Gastrocnemius medialis (tissue), 4 donors: ENCODE measurements at regions not wholly inside any gene's neighbourhood (a gene's known extent, or its start where the extent isn't known, plus 50 kb on each side); places are given as distances from the start of the nearest gene placed in this dataset.

Source experiments
- POLR2A ChIP-seq, 2 donors: fragments of 450-650 bp; IDR thresholded peaks; one replicate each; pipeline ENCODE4 v1.6.1; 2017; ENCODE audit warnings: antibody characterized with exemption in 2 of 2, mild to moderate bottlenecking in 2 of 2, moderate library complexity in 2 of 2
- TF ChIP-seq, protein P1 (sequence below), 5 experiments: fragments of 450-650 bp in 3 of 5; fragments of 200-600 bp in 2 of 5; sonication (generic) in 2 of 5; IDR thresholded peaks in 4 of 5; conservative IDR thresholded peaks in 1 of 5; 1 replicate in 4 of 5; 2 replicates in 1 of 5; pipeline ENCODE4 v1.5.1; 2016 to 2019; ENCODE audit warnings: antibody characterized with exemption in 5 of 5, mild to moderate bottlenecking in 3 of 5, moderate library complexity in 3 of 5

DNA sequence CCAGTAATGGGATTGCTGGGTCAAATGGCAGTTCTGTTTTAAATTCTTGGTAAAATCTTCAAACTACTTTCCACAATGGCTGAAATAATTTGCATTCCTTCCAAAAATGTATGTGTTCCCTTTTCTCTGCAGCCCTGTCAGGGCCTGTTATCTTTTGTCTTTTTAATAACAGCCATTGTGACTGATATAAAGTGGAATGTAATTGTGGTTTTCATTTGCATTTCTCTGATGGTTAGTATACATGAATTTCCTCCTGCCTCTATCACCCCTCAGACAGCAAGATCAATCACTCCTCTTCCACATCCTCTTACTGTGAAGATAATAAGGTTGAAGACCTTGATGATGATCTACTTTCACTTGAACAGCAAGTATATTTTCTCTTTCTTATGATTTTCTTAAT is 304.8 kb upstream of the FSIP2 start:
- TF ChIP-seq, protein P1, sequence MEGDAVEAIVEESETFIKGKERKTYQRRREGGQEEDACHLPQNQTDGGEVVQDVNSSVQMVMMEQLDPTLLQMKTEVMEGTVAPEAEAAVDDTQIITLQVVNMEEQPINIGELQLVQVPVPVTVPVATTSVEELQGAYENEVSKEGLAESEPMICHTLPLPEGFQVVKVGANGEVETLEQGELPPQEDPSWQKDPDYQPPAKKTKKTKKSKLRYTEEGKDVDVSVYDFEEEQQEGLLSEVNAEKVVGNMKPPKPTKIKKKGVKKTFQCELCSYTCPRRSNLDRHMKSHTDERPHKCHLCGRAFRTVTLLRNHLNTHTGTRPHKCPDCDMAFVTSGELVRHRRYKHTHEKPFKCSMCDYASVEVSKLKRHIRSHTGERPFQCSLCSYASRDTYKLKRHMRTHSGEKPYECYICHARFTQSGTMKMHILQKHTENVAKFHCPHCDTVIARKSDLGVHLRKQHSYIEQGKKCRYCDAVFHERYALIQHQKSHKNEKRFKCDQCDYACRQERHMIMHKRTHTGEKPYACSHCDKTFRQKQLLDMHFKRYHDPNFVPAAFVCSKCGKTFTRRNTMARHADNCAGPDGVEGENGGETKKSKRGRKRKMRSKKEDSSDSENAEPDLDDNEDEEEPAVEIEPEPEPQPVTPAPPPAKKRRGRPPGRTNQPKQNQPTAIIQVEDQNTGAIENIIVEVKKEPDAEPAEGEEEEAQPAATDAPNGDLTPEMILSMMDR (IDR thresholded peaks at IDR 0.05 in 4 of 5, conservative IDR thresholded peaks at IDR 0.05 in 1 of 5): no peak
- no peak for TF ChIP-seq POLR2A (IDR thresholded peaks at IDR 0.05)
